Activated T-helper 1 cell treated with anti-CD3 and anti-CD28 coated beads, Interleukin-12 subunit alpha, Interleukin-12 subunit beta, Interleukin-2, Interleukin-4 antibody, amounts not matched to agents 30 ng/mL and 10 ng/mL and 1 ng/mL, durations not matched to agents 14 hours and 24 hours and 36 hours (primary cell): ENCODE measurements at regions not wholly inside any gene's neighbourhood (a gene's known extent, or its start where the extent isn't known, plus 50 kb on each side); places are given as distances from the start of the nearest gene placed in this dataset.

Source experiments
- DNase-seq: peaks from one replicate; pipeline ENCODE4 v3.0.0; 2021; ENCODE audit warnings: low spot score
- H3K27ac Mint-ChIP-seq: one replicate; pipeline ENCODE4 v1.8.0; 2021; ENCODE audit warnings: mild to moderate bottlenecking, mixed read lengths
- H3K27me3 Mint-ChIP-seq: one replicate; pipeline ENCODE4 v1.8.0; 2022; ENCODE audit warnings: mild to moderate bottlenecking, moderate library complexity, mixed read lengths; ENCODE audit not compliant: insufficient read depth
- H3K36me3 Mint-ChIP-seq: one replicate; pipeline ENCODE4 v1.8.0; 2021; ENCODE audit warnings: low read depth, mixed read lengths
- H3K4me1 Mint-ChIP-seq: one replicate; pipeline ENCODE4 v1.8.0; 2021; ENCODE audit warnings: low read depth, mixed read lengths
- H3K4me3 Mint-ChIP-seq: one replicate; pipeline ENCODE4 v1.8.0; 2021; ENCODE audit warnings: mild to moderate bottlenecking, moderate library complexity, mixed read lengths
- H3K9me3 Mint-ChIP-seq: one replicate; pipeline ENCODE4 v1.8.0; 2021; ENCODE audit warnings: mixed read lengths
- intact Hi-C: fragments of 100-400 bp; cut with micrococcal nuclease; formaldehyde crosslinking; loops from one replicate; pipeline ENCODE4 v1.15.1; 2024

- H3K4me3 Mint-ChIP-seq: no peak overlapping the region
Measured at GRCh38 chr4:55732864-55733263, 86.7 kb upstream of the EXOC1L start.

GRCh38 chr4:55733932-55734331, 85.7 kb upstream of the EXOC1L start:
- H3K27me3 Mint-ChIP-seq: peaks cover 14% of the 10 kb centered on the region
- DNase-seq: no peak
- H3K27ac Mint-ChIP-seq: no peak overlapping the region
- no peaks in the 10 kb centered on the region for H3K36me3 Mint-ChIP-seq
- no peaks in the 10 kb centered on the region for H3K9me3 Mint-ChIP-seq
- intact Hi-C loops: loop anchor here (10.0 kb wide), 2 partner anchors 299 to 389 kb away; partner anchors contain the start of gene SRD5A3
- no peaks in the 10 kb centered on the region for H3K4me1 Mint-ChIP-seq
- H3K4me3 Mint-ChIP-seq: no peak overlapping the region

More at GRCh38 chr4:55732864-55733263, 86.7 kb upstream of the EXOC1L start:
- Mint-ChIP-seq H3K27me3 (peaks cover 14% of the 10 kb centered on the region), H3K4me1 (no peaks in the 10 kb centered on the region), H3K9me3 (no peaks in the 10 kb centered on the region), H3K27ac (no peak overlapping the region), H3K36me3 (no peaks in the 10 kb centered on the region)
- no peak for DNase-seq
- intact Hi-C loops: loop anchor here (10.0 kb wide), 2 partner anchors 298 to 388 kb away; partner anchors contain the start of gene SRD5A3

GRCh38 chr4:55736605-55737183, 82.9 kb upstream of the EXOC1L start:
- Mint-ChIP-seq H3K27me3 (peaks cover 16% of the 10 kb centered on the region), H3K9me3 (no peaks in the 10 kb centered on the region), H3K4me1 (no peaks in the 10 kb centered on the region), H3K27ac (no peak overlapping the region), H3K4me3 (no peak overlapping the region), H3K36me3 (no peaks in the 10 kb centered on the region)
- no peak for DNase-seq
- intact Hi-C loops: loop anchor here (2.0 to 10.0 kb wide), 4 partner anchors 302 to 764 kb away; partner anchors contain the start of gene SRD5A3

- no peak overlapping the region for H3K4me3 Mint-ChIP-seq
- DNase-seq: no peak
- no peaks in the 10 kb centered on the region for H3K4me1 Mint-ChIP-seq
- H3K36me3 Mint-ChIP-seq: no peaks in the 10 kb centered on the region
- H3K27ac Mint-ChIP-seq: no peak overlapping the region
- peaks cover 8% of the 10 kb centered on the region for H3K27me3 Mint-ChIP-seq
- intact Hi-C loops: no loop called here
- no peaks in the 10 kb centered on the region for H3K9me3 Mint-ChIP-seq
Measured at GRCh38 chr4:55742655-55743202, 76.9 kb upstream of the EXOC1L start.

- intact Hi-C loops: no loop called here
- DNase-seq: no peak
- Mint-ChIP-seq H3K9me3 (no peaks in the 10 kb centered on the region), H3K27ac (no peak overlapping the region), H3K36me3 (no peaks in the 10 kb centered on the region), H3K4me1 (no peaks in the 10 kb centered on the region), H3K4me3 (no peak overlapping the region), H3K27me3 (peaks cover 8% of the 10 kb centered on the region)
Measured at GRCh38 chr4:55744369-55744768, 75.2 kb upstream of the EXOC1L start.

GRCh38 chr4:55745014-55745413, 74.6 kb upstream of the EXOC1L start:
- Mint-ChIP-seq H3K27me3 (peaks cover 8% of the 10 kb centered on the region), H3K4me3 (no peak overlapping the region), H3K4me1 (no peaks in the 10 kb centered on the region), H3K9me3 (no peaks in the 10 kb centered on the region), H3K36me3 (no peaks in the 10 kb centered on the region), H3K27ac (no peak overlapping the region)
- DNase-seq: no peak
- intact Hi-C loops: no loop called here

- intact Hi-C loops: no loop called here
- Mint-ChIP-seq H3K4me3 (no peak overlapping the region), H3K36me3 (no peaks in the 10 kb centered on the region), H3K9me3 (no peaks in the 10 kb centered on the region), H3K4me1 (no peaks in the 10 kb centered on the region), H3K27me3 (no peaks in the 10 kb centered on the region), H3K27ac (no peak overlapping the region)
- DNase-seq: no peak
Measured at GRCh38 chr4:55747793-55748192, 71.8 kb upstream of the EXOC1L start.

GRCh38 chr4:55749666-55750065, 69.9 kb upstream of the EXOC1L start:
- Mint-ChIP-seq H3K4me1 (no peaks in the 10 kb centered on the region), H3K4me3 (no peak overlapping the region), H3K27me3 (no peaks in the 10 kb centered on the region), H3K9me3 (no peaks in the 10 kb centered on the region), H3K27ac (no peak overlapping the region), H3K36me3 (no peaks in the 10 kb centered on the region)
- intact Hi-C loops: loop anchor here (10.0 kb wide), 1 partner anchor 115 kb away; no protein-coding TSS in a partner anchor
- DNase-seq: no peak

GRCh38 chr4:55752810-55753209, 66.8 kb upstream of the EXOC1L start:
- Mint-ChIP-seq H3K9me3 (no peaks in the 10 kb centered on the region), H3K27me3 (no peaks in the 10 kb centered on the region), H3K27ac (no peak overlapping the region), H3K36me3 (no peaks in the 10 kb centered on the region), H3K4me1 (no peaks in the 10 kb centered on the region), H3K4me3 (no peak overlapping the region)
- intact Hi-C loops: loop anchor here (10.0 kb wide), 1 partner anchor 112 kb away; no protein-coding TSS in a partner anchor
- no peak for DNase-seq

- no peak for DNase-seq
- Mint-ChIP-seq H3K4me3 (no peak overlapping the region), H3K4me1 (no peaks in the 10 kb centered on the region), H3K9me3 (no peaks in the 10 kb centered on the region), H3K27me3 (no peaks in the 10 kb centered on the region), H3K27ac (no peak overlapping the region), H3K36me3 (no peaks in the 10 kb centered on the region)
- intact Hi-C loops: loop anchor here (10.0 kb wide), 1 partner anchor 111 kb away; no protein-coding TSS in a partner anchor
Measured at GRCh38 chr4:55753856-55754255, 65.7 kb upstream of the EXOC1L start.

- Mint-ChIP-seq H3K4me3 (no peak overlapping the region), H3K27ac (no peak overlapping the region), H3K36me3 (no peaks in the 10 kb centered on the region), H3K4me1 (no peaks in the 10 kb centered on the region), H3K9me3 (no peaks in the 10 kb centered on the region), H3K27me3 (no peaks in the 10 kb centered on the region)
- DNase-seq: no peak
- intact Hi-C loops: loop anchor here (10.0 kb wide), 1 partner anchor 110 kb away; no protein-coding TSS in a partner anchor
Measured at GRCh38 chr4:55754754-55755350, 64.7 kb upstream of the EXOC1L start.

- intact Hi-C loops: loop anchor here (10.0 kb wide), 1 partner anchor 109 kb away; no protein-coding TSS in a partner anchor
- H3K27me3 Mint-ChIP-seq: no peaks in the 10 kb centered on the region
- no peak overlapping the region for H3K4me3 Mint-ChIP-seq
- H3K27ac Mint-ChIP-seq: no peak overlapping the region
- H3K36me3 Mint-ChIP-seq: no peaks in the 10 kb centered on the region
- DNase-seq: no peak
- H3K9me3 Mint-ChIP-seq: no peaks in the 10 kb centered on the region
- H3K4me1 Mint-ChIP-seq: no peaks in the 10 kb centered on the region
Measured at GRCh38 chr4:55756208-55756607, 63.4 kb upstream of the EXOC1L start.

GRCh38 chr4:55757356-55757952, 62.1 kb upstream of the EXOC1L start:
- no peak overlapping the region for H3K27ac Mint-ChIP-seq
- no peak overlapping the region for H3K4me3 Mint-ChIP-seq
- H3K36me3 Mint-ChIP-seq: no peaks in the 10 kb centered on the region
- H3K27me3 Mint-ChIP-seq: no peaks in the 10 kb centered on the region
- intact Hi-C loops: loop anchor here (10.0 kb wide), 1 partner anchor 107 kb away; no protein-coding TSS in a partner anchor
- no peak for DNase-seq
- no peaks in the 10 kb centered on the region for H3K4me1 Mint-ChIP-seq
- no peaks in the 10 kb centered on the region for H3K9me3 Mint-ChIP-seq
